GM21619 (cell line): ENCODE measurements at regions not wholly inside any gene's neighbourhood (a gene's known extent, or its start where the extent isn't known, plus 50 kb on each side); places are given as distances from the start of the nearest gene placed in this dataset.

Experiments
- ATAC-seq: cut with Tn5 transposase; IDR thresholded peaks from one replicate; pipeline ENCODE4 v1.9.1; 2021; ENCODE audit not compliant: unreplicated experiment

DNA sequence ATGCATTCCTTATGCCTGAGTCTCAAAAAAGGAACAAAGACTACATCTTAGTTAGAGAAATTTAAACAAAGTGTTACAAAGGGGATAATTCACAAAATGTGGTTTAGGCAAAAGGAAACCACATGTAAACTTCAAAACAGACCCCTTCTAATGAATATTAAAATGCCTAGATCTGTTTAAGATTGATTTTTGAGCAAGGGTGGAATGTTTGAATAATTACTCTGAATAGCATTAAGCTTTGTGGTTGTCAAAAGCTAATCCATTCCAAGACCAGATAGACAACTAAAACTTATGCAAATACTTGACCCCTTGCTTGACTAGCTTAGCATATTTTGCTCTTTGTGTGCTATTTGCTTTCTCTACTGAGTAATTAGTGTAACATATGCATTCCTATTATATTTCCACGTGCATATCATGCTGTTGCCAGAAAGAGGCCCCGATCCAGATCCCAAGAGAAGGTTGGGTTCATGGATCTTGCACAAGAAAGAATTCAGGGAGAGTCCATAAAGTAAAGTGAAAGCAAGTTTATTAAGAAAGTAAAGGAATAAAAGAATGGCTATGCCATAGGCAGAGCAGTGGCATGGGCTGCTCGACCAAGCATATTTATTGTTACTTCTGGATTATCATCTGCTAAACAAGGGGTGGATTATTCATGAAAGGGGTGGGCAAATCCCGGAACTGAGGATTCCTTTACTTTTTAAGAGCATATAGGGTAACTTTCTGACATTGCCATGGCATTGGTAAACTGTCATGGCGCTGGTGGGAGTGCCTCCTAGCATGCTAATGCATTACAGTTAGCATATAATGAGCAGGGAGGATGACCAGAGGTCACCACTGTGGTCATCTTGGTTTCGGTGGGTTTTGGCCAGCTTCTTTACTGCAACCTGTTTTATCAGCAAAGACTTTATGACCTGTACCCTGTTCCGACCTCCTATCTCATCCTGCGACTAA, 1193.4 kb upstream of the EYS start:
- ATAC-seq, result no peak

DNA sequence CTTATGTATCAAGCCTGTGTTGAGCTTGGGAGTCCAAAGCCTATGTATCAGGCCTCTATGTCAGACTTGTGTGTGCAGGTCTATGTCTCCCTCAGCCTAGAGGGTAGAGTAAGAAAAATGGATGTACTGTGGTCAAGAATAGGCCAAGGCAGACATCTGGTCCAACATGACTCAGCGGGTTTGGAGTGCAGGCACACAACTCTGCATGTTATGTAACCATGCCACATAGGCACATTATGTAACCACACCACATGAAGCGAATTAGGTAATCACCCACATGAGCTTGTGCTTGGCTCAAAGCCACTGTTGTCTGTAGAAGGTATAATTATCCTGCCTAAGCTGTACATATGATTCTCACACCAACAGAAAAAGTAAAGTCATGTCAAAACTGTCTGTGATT, 1190.5 kb upstream of the EYS start:
- no peak for ATAC-seq

DNA sequence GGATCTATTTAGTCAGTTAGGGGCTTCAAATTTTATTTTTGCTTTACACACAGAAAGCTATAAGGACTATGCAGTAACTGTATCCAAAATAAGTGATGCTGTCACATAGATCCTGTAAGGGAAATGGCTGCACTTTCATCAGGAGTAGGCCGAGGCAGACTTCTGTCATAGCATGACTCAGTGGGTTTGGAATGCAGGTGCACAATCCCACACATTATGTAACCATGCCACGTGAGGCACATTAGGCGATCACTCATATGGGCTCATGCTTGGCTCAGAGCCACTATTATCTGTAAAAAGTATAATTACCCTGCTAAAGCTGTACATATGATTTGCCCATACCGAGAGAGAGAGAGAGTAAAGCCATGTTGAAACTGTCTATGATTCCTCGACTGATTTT, 1189.4 kb upstream of the EYS start:
- ATAC-seq, result no peak

DNA sequence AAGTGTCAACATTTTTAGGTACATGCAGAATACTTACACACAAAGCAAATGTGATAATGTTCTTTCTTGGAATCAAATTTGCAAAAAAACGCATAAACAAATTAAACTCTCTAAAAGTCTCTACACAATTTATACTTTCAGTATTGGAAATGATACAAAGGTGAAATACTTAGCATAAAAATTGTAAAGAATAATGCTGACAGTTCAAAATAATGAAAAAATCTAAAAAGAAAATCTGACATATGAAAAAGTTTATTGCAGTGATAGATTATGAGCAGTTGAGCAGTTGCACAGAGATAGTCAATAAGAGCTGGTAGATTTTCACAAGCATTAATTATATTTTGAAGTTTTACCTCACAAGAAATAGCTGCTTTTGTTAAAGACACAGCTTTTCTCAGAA, 1176.4 kb upstream of the EYS start:
- no peak for ATAC-seq

DNA sequence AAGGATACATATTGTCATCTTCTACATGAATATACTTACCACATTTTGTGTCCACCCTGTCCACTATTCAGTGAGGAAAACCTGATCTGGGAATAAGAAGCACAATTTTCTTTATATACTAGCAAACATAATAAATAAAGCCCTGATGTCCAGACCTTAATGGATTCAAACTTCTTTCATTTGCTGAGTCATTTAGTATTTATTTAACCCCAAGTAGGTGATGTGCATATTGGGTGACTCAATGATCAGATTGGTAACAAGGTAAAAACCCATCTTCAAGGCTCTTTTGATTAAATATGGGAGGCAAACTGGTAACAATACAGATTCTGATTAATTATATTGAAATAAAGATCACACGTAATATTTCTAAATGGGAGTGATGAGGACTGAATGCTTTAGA, 1159.8 kb upstream of the EYS start:
- no peak for ATAC-seq

DNA sequence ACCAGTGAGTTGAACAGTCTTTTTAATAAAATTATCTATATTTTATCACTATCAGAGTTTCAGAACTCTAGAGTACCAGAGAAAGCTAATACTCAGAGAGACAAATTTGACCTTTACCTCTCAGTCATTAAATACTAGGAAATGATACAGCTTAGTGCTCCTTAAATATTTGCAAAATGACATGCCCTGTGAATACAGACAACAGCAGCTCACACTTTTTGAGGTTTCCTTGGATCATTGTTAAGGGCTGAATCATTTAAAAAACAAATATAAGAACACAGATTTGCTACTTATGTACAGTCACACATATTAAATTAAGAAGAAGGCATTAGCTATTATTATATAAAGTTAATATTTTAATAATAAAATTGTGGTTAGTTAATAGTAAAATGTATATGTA, 1158.7 kb upstream of the EYS start:
- no peak for ATAC-seq

DNA sequence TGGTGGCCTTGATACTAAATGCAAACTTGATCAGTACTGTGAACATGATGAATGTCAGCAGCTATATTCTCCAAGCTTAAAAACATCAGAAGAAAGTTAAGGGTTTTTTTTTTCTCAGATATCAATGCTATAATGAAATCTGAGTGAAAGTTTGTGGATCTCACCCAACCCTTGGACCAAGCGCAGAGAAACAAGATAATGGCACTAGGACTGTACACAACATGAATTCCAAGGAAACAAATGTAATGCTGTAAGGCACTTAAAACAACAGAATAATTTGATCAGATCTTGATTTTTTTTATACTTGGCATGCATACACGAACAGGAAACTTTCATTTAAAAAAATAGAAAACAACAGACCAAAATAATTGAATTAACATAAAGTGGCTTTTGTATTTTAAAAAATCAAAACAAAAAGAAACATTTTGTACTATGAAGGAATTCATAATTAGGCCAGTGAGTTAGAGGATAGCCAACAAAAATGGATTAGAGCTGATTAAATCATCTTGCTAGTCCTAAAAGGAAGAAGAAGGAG, 1154.0 kb upstream of the EYS start:
- ATAC-seq, result no peak

DNA sequence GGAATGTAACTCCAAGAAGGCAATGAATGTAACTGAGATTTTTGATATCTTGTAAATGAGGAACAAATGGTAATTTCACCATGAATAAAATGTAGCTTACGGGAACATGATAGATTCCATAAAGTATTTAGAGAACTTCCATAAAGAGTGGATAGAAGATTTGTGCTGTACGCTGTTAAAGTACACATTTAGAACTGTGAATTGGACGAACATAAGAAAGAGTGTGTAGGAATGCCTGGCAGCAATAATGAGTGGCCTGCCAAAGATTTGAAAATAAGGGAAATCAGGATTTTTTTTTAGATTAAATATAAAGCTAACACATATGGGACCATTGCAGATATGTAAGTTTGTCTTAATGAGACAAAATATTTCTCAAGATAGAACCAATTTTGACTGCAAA, 1153.3 kb upstream of the EYS start:
- no peak for ATAC-seq

DNA sequence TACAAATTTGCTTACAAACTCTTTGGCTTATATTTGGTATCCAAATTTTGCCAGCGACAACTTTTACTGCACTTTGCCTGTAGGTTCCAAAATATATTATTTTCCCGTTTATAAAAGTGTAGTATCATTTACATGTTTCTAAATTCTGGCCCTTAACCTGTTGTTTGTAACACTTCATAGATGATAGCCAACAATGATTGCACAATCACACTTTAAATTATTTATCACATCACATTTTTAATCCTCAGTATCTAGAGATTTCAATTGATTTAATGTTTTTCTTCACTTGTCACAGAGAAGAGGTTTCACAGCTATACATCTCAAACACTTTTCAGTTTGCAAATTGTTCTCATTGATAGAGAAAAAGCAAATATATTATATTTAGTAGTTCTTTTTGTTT, 1151.2 kb upstream of the EYS start:
- no peak for ATAC-seq

DNA sequence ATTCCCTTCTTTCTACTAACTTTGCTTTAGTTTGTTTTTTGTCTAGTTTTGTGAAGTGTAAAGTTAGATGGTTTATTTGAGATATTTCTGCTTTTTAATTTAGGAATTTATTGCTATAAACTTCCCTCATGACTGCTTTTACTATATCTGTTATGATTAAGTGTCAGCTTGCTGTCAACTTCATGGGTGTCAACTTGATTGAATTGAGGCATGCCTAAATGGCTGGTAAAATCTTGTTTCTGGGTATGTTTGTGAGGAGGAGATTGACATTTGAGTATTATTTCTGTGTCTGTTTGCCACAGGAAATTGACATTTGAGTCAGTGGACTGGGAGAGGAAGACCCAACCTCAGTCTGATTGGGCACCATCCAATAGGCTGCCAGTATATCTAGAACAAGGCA, 1147.0 kb upstream of the EYS start:
- no peak for ATAC-seq

DNA sequence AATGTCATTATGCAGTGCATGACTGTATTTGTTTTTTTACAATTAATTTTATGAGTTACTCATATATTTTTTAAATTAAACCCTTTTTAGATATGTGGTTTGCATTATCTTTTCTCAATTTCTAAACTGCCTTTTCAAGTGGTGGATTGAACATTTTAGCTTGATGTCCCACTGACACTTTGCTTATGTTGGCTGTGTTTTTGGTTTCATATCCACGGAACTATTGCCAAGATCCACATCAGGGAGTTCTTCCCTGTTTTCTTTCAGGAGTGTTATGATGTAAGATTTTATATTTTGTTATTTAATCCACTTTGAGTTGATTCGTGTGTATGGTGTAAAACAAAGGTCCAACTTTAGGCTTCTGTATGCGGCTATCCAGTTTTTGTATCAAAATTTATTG, 1144.9 kb upstream of the EYS start:
- ATAC-seq, result no peak

DNA sequence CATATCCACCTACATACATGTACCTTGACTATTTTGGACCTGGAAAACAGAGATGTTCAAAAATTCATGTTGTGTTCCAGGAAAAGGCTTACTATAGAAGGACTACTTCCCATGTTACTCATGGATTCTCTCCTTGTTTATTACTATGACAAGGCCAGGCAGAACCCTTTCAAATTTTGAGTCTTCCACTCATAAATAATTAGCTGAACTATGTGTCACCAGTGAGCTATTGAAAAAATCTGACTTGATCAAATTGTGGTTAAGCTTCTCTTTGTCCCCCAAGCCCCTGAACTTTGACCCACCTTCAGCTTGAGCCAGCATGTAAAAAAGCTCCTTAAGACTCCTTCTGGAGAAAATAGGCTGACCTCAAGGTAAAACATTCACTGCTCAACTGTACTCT, 1142.8 kb upstream of the EYS start:
- ATAC-seq, result no peak

DNA sequence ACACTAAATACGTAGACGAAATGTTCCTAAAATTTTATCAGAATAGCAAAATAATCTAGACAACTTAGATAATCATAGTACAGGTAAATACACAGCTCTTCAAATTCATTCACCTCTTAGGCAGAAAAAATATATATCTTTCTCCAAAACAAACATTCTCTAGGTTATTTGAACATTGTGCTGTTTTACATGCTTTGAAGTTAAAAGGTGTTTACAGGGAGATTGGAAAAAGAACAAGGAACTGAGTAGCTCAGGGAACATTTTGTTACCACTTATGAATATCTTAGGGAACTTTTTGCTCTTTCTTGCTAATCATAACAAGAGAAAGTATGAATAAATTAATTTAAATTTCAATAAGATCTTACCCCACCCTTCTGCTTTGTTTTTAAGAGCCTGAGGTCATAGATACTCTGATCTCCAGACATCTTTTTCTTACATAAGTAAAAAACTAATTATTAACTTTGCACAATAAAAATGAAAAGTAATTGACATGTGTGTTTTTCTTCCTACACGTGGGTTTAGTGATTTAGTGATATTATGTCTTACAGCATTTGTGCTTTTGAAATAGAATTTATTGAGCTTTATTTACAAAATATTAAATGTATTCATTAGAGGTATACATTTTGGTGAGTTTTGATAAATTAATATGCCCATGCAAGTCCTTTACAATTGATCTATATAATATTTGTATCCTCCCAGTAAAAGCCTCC, 1141.4 kb upstream of the EYS start:
- no peak for ATAC-seq

DNA sequence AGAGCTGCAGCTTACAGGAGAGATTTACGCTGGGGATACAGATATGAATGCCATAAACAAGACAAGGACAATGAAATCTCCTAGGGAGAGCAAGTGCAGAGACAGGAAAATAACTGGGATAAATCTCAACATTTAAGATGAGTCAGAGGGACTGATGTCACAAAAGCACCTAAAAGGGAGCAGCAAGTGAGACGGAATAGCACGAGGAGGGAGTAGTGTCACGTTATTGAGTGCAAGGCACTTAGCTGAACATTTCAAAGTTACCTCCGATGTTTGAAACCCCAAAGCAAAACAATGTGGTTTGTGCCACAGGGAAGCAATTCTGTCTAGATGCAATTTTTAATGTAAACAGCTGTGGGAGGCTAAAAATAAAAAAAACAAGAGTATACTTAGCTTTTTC, 1131.7 kb upstream of the EYS start:
- no peak for ATAC-seq

DNA sequence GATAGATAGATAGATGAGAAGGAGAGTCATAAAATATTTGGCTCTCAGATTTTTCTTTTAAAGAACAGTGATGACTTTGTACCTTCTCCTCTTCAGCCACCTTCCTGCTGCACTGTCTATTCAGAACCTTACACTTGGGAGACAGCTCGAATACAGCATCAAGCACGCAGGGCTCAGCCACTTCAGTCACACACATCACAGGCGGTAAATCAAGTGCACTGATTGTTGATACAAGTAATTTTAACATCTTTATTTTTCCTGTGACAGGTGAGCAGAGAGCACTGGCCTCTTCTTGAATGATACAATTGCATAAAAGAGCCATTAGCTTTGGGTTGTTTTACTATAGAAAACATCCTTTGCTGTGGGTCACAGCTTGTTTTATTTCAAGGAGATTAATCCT, 1118.5 kb upstream of the EYS start:
- ATAC-seq, result no peak

DNA sequence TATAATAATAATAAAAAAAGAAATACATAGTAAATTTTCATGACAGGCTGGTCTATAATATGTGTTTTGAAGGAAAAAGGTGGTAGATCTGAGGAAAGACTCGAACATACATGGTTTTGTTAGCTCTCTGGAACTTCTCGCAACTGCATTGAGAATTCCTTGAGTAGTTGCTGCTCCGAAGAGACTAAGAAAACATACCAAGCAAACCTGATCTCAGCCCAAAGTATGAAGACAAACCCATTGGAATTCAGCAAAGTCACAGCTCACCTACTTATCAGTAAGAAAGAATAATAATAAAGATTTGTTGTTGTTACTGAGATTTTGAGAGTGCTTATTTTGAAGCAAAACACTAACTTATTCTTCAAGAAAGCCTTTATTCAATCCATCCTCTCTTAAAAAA, 1107.1 kb upstream of the EYS start:
- ATAC-seq, result no peak

DNA sequence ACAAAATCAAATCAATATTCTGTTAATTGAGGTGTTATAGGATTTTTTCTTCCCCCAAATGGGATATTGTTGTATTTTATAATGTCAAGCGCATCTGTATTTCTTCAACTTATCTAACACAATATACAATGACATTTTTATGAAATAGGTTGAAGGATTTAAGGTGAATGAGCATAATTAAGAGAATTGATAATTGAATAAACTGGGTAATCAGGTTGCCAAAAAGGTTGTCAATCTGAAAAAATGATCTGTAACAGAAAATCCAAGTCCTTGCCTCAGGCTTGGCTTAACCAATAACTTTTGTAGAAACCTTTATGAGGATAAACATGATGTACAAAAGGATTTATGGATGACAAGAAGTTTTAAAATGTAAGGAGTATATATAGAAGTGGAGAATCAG, 1101.7 kb upstream of the EYS start:
- no peak for ATAC-seq

DNA sequence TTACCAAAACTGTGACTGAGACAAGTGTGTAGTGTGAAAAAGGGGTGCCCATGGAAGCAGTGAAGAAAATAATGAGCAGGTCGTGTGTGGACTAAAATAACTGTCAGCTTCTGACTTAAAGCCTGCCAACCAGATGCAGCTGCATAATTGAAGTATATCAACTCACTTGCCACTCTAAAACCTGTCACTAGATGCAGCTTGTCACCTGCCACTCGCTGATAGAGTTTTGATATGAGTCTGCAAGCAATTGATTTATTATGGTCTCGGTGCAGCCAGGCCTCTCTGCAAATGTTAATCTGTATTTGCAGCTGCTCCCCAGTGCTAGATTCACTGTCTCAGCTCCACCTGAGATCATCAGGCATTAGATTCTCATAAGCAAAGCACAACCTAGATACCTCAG, 1090.0 kb upstream of the EYS start:
- no peak for ATAC-seq

DNA sequence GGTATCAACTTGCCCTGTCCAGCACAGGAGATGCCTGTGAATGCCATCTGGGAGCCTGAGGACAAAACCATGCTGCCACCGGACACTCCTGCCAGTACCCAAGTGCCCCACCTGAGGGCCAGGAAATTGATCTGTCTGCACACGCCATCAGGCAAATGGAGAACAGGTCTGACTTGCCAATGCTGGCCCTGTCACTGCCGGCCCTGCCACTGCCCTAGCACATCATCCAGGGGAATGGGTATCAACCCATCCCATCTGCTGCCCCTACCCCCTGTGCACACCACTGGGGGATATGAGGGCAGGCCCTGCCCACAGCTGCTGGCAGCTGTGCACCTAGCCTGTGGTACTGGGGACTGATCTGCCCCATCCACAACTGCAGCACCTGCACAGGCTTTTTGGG, 1081.6 kb upstream of the EYS start:
- ATAC-seq, result no peak

DNA sequence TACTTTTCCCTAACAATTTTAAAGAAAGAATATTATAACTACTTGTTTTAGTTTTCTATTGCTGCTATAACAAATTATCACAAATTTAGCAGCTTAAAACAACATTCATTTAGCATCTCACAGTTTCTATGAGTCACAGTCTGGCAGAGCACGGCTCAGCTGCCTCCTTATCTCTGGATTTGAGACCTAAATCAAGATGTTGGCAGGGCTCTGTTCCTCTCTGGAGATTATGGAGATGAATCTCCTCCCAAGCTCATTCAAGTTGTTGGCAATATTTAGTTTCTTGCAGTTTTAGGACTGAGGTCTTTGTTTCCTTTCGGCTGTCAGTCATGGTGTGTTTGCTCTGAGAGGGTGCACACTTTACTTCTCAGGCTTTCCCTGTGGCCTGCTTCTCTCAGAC, 1065.8 kb upstream of the EYS start:
- ATAC-seq, result no peak

DNA sequence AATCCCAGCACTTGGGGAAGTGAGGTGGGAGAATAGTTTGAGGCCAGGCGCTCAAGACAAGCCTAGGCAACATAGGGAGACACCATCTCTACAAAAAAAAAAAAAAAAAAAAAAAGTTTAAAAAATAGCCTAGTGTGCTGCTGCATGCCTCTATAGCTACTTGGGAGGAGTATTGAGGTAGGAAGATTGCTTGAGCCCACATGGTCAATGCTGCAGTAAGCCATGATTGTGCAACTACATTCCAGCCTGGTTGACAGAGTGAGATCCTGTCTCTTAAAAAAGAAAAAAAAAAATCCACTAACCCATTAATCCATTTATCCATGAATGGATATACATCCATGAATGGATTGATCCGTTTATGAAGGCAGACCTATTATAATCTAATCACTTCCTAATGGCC, 1064.6 kb upstream of the EYS start:
- ATAC-seq, result no peak

DNA sequence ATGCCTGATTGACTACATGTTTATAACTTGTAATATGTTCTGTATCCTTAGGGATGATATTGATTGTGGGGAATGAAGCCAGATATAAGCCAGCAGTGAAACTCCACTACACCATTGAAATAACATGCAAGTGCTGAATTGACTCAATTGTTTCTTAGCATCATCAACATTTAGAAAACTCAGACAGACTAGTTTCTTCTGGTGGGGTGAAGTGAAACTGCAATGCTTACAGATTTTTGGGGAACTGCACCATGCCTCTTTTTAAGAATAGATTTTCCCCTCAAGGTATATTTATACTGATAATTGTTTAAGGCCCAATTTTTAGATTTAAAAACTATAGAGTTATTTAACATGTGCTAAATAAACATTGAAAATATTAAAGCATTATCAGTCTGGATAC, 1044.6 kb upstream of the EYS start:
- no peak for ATAC-seq
